GM18867 (cell line): ENCODE measurements at regions not wholly inside any gene's neighbourhood (a gene's known extent, or its start where the extent isn't known, plus 50 kb on each side); places are given as distances from the start of the nearest gene placed in this dataset.
A peak's percentile ranks its signal among the peaks of the same experiment; 100 is the strongest.
"Not testable (repeated sequence)": the region's sequence is repeated elsewhere in the genome, so short reads cannot be mapped to it uniquely, and the experiment has no call there.

Experiments used
- ATAC-seq: cut with Tn5 transposase; IDR thresholded peaks from one replicate; pipeline ENCODE4 v1.9.1; 2021; ENCODE audit warnings: mild to moderate bottlenecking, moderate library complexity; ENCODE audit not compliant: unreplicated experiment

- ATAC-seq: not testable (repeated sequence)
Measured at GRCh38 chr1:148279002-148279542, 127.0 kb upstream of the NBPF11 start.

- not testable (repeated sequence) for ATAC-seq
Measured at GRCh38 chr1:148277865-148278279, 125.8 kb upstream of the NBPF11 start.

GRCh38 chr1:148267066-148267465, 115.0 kb upstream of the NBPF11 start:
- not testable (repeated sequence) for ATAC-seq

- ATAC-seq: no peak
Measured at GRCh38 chr1:148264374-148265276, 112.5 kb upstream of the NBPF11 start.

GRCh38 chr1:148263906-148264255, 111.8 kb upstream of the NBPF11 start:
- ATAC-seq: peak; percentile 17

- ATAC-seq: peak; percentile 88
Measured at GRCh38 chr1:148263128-148263905, 111.2 kb upstream of the NBPF11 start.

- ATAC-seq: not testable (repeated sequence)
Measured at GRCh38 chr1:148261684-148262083, 109.6 kb upstream of the NBPF11 start.

GRCh38 chr1:148257886-148258285, 105.8 kb upstream of the NBPF11 start:
- not testable (repeated sequence) for ATAC-seq

GRCh38 chr1:148254611-148255429, 102.7 kb upstream of the NBPF11 start:
- not testable (repeated sequence) for ATAC-seq

GRCh38 chr1:148253808-148254207, 101.7 kb upstream of the NBPF11 start:
- ATAC-seq: not testable (repeated sequence)

GRCh38 chr1:148248798-148249197, 96.7 kb upstream of the NBPF11 start:
- not testable (repeated sequence) for ATAC-seq

GRCh38 chr1:148246258-148246861, 94.3 kb upstream of the NBPF11 start:
- not testable (repeated sequence) for ATAC-seq

GRCh38 chr1:148245843-148246242, 93.8 kb upstream of the NBPF11 start:
- not testable (repeated sequence) for ATAC-seq

- ATAC-seq: not testable (repeated sequence)
Measured at GRCh38 chr1:148245443-148245842, 93.4 kb upstream of the NBPF11 start.

- ATAC-seq: not testable (repeated sequence)
Measured at GRCh38 chr1:148233250-148233649, 81.2 kb upstream of the NBPF11 start.

GRCh38 chr1:148228846-148229245, 76.8 kb upstream of the NBPF11 start:
- not testable (repeated sequence) for ATAC-seq

- ATAC-seq: not testable (repeated sequence)
Measured at GRCh38 chr1:148222399-148223159, 70.5 kb upstream of the NBPF11 start.

- ATAC-seq: not testable (repeated sequence)
Measured at GRCh38 chr1:148221593-148221992, 69.5 kb upstream of the NBPF11 start.

GRCh38 chr1:148219229-148219628, 67.1 kb upstream of the NBPF11 start:
- ATAC-seq: not testable (repeated sequence)
